ENCODE measurements at regions not wholly inside any gene's neighbourhood (a gene's known extent, or its start where the extent isn't known, plus 50 kb on each side); places are given as distances from the start of the nearest gene placed in this dataset.

DNA sequence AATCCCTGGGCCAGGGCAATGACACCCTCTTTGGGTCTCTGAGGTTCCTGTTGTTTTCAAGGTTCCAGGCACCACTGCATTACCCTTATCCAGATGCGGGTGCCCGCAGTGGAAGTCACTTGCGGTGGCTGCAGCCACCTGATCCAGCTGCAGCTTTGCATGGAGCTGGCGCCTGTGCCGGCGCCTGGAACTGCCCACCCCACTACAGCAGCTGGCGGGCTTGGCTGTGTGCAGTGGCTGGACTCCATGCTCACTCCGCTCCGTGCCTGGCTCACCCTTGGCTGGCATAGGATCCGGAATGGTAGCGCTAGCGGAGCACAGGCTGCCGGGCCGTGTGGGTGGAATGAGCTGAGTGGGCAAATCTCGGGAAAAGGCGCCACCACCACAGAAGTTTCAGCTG is 832.6 kb upstream of the CADM2 start:
- H3K27ac ChIP-seq = no peak overlapping the region
- no peak overlapping the region for H3K4me3 ChIP-seq

DNA sequence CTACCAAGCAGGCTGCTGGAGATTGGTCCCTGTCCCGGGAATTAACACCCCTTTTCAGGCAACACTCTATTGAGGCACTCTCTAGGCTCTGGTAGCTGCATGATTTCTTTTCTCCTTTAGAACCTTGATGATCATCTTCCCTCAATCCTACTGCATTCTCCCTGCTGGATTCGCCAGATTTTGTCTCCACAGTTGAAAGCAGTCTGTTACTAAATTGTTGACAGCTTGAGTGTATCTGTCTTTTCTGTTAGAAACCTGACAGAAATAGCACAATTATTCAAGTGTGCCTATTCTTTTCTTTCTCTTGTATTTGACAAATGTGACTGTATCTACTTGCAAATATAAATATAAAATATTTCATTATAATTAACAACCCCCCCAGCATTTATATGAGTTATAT is 830.8 kb upstream of the CADM2 start:
- H3K27ac ChIP-seq = no peak overlapping the region
- no peak overlapping the region for H3K4me3 ChIP-seq

DNA sequence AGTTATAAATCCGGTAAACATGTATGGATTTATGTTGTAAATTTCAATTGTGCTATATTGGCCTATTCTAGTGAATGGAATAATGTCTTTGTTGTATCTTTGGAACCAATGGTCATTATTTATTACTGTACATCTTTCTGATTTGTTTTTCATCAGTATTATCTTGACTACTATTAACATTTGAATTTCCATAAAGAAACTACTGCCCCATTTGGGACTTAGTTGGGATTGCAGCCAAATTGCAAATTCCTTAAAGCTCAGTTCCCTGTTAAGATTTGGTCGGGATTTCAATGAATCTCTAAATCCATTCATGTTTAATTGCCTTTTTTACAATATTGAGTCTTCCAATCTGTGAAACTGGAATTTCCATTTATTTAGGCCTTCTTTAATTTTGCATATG is 822.4 kb upstream of the CADM2 start:
- Histone ChIP-seq H3K4me3 (no peak overlapping the region), H3K27ac (no peak overlapping the region)

DNA sequence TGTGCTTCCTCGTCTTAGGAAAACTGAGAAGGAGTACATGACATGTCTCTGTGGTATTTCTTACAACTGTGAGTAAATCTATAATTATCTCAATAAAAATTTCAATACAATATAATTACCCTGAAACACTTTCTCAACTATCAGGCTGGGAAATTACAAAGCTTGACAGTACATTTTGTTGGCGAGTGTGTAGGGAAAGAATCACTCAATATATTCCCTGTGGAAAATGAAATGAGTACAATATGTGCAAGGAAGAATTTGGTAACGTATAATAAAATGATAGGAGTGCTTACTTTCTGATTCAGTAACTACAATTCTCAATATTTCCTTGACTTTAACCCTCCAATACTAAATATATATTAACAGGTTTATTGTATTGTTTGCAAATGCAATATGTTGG is 818.2 kb upstream of the CADM2 start:
- no peak overlapping the region for H3K27ac ChIP-seq
- H3K4me3 ChIP-seq = no peak overlapping the region

- Histone ChIP-seq H3K27ac (no peak overlapping the region), H3K4me3 (no peak overlapping the region)
These were observed 817.2 kb upstream of the CADM2 start for GRCh38 chr3:84141571-84141970.

DNA sequence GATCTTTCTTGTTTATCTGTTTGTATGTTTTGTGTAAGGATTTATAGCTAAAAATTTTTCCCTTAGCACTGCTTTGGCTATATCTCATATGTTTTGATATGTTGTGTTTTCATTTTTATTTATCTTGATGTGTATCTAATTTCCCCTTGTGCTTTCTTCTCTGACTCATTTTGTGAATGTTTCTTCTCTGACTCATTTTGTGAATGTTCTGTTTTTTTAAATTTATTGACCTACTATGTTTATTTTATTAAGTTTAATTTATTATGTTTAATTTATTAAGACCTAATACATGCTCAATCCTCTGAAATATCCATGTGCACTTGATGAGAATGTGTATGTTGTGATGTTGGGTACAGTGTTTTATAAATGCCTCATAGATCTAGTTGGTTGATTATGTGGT is 793.5 kb upstream of the CADM2 start:
- Histone ChIP-seq H3K4me3 (no peak overlapping the region), H3K27ac (no peak overlapping the region)

GRCh38 chr3:84175449-84175848 is 783.3 kb upstream of the CADM2 start:
- H3K4me3 ChIP-seq = no peak overlapping the region
- no peak overlapping the region for H3K27ac ChIP-seq

DNA sequence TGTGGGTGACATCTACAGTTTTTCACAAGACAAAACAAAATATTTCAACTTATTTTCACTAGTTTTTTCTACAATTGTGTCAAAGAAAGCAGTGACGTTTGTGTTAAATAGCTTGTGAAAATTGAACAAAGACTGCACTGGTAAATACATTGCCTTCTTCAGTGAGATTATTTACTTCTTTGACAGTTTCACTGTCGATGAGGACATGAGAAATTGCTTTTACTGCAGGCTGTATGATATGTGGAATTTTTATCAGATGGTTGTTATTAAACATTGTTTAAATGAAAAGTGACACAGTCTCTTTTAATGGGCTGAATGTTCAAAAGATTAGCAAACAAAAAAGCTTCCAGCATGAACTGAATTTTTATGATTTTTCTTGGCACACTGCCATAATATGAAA is 773.9 kb upstream of the CADM2 start:
- no peak overlapping the region for H3K27ac ChIP-seq

DNA sequence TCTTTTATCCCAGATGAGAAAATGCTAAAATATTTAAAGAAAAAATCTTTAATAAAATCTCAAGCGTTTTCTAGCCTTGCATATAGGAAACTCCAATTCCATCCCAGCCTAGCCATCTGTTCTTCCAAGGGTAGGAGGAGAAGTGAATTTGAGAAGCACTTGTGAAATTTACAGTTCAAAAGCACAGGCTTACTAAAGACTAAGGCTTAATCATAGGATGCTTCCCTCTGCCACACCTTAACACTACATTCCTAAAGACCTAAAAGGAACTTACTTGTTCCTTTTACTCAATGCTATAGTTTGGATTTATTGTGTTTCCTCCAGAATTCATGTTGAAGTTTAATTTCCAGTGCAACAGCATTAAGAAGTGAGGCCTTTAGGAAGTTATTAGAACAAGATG is 764.8 kb upstream of the CADM2 start:
- H3K4me3 ChIP-seq = no peak overlapping the region

More for the DNA sequence above, 773.9 kb upstream of the CADM2 start:
- H3K4me3 ChIP-seq = no peak overlapping the region

DNA sequence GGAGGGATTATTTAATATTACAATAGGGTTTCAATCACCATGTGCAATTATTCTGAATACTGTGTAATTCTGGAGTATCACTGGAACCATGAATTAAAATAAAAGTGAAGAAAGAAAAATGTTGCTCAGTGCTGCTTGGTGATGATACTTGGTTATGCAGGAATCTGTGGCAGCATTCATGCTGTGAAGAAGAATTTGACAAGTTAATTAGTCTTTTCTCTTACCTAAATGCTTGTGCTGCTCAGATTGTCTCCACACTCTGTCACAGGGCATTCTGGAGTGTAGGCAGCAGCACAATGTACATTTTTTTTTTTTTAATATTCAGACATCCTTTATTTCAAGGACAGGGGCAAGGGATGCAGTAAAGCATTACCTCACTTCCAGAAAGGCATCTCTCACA is 749.3 kb upstream of the CADM2 start:
- no peak overlapping the region for H3K27ac ChIP-seq
- H3K4me3 ChIP-seq = no peak overlapping the region

More for the DNA sequence above, 764.8 kb upstream of the CADM2 start:
- no peak overlapping the region for H3K27ac ChIP-seq

DNA sequence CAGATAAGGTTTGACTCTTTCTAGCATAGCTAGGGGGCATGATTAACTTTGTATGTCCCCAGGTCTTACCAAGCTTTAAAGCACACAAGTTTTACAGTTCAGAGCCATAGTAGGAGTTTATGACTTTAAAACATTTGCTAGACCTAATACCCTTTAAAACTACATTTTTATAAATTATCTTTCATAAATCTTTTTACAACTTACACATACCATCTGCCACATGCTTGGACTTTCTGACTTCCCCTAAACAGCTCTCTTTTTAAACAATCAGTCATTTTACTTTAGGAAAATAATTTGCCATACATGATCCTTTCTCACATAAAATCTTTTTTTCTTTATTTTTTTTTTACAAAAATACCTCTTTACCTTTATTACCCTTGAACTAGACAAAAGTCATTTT is 735.3 kb upstream of the CADM2 start:
- Histone ChIP-seq H3K4me3 (no peak overlapping the region), H3K27ac (no peak overlapping the region)

DNA sequence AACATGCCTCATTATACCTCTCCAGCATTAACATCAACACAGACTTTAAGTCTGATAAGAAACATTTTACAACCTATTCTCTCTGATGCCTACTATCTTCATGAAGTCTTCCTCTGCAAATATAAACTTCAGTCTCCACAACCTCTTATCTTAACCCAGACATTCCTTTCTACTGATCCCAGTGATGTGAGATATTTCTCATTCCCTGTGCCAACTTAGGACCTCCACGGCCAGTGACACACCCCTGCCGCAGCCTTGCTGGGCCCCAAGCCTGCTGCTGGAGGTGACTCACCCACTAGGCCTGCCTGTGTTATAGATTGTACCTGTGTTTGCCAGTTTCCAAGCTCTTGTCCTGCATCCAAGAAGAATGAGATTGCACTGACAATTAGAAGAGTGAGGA is 734.5 kb upstream of the CADM2 start:
- Histone ChIP-seq H3K4me3 (no peak overlapping the region), H3K27ac (no peak overlapping the region)

DNA sequence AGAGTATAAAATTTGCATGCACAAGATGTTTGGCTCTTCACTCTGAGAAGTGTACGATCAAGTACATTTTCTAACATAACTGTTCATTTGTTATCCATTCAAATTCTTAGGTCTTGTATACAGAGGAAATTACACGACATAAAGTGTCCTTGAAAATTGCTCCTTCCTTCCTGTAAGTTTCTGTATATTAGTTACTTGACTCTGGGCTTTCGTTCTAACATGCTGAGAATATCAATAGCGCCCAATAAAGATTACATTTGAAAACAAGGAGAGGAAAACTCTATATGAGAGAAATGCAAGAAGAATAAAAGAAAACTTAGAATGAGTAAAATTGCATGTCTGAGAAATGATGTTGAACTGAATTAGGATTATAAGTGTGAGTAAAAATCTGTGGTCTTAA is 722.5 kb upstream of the CADM2 start:
- no peak overlapping the region for H3K4me3 ChIP-seq
- no peak overlapping the region for H3K27ac ChIP-seq

DNA sequence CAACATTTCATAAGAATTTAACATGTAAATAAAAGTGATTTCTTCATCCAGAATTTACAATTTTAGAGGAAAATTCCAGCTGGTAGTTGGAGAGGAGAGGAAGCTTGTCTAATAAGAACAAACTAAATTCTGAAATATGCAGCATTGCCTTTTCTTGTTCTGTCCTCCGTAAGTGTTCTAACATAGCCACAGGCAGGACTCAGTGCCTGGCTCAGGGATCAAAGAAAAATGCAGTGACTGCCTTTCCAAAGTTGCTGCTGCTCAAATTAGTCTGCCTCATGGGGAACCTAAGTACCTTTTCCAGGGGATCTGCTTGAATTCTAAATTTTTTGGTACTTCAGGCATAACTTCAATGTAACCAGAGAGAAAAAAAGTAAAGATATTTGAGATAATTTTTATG is 713.0 kb upstream of the CADM2 start:
- no peak overlapping the region for H3K4me3 ChIP-seq

GRCh38 chr3:84260596-84260995 is 698.2 kb upstream of the CADM2 start:
- no peak overlapping the region for H3K27ac ChIP-seq
- no peak overlapping the region for H3K4me3 ChIP-seq

More for the DNA sequence above, 713.0 kb upstream of the CADM2 start:
- H3K27ac ChIP-seq = no peak overlapping the region

GRCh38 chr3:84265768-84266167 is 693.0 kb upstream of the CADM2 start:
- H3K4me3 ChIP-seq = no peak overlapping the region
- no peak overlapping the region for H3K27ac ChIP-seq

- no peak overlapping the region for H3K4me3 ChIP-seq
- no peak overlapping the region for H3K27ac ChIP-seq
These were observed 683.3 kb upstream of the CADM2 start for GRCh38 chr3:84275532-84275931.

GRCh38 chr3:84277562-84278224 is 681.1 kb upstream of the CADM2 start:
- H3K27ac ChIP-seq = no peak overlapping the region
- no peak overlapping the region for H3K4me3 ChIP-seq

GRCh38 chr3:84292128-84292527 is 666.7 kb upstream of the CADM2 start:
- Histone ChIP-seq H3K4me3 (no peak overlapping the region), H3K27ac (no peak overlapping the region)

GRCh38 chr3:84299329-84299728 is 659.5 kb upstream of the CADM2 start:
- Histone ChIP-seq H3K4me3 (no peak overlapping the region), H3K27ac (no peak overlapping the region)

- Histone ChIP-seq H3K4me3 (no peak overlapping the region), H3K27ac (no peak overlapping the region)
These were observed 654.6 kb upstream of the CADM2 start for GRCh38 chr3:84304214-84304613.

GRCh38 chr3:84307339-84307738 is 651.5 kb upstream of the CADM2 start:
- no peak overlapping the region for H3K27ac ChIP-seq
- no peak overlapping the region for H3K4me3 ChIP-seq

All from skin epidermis (tissue), 12 donors.